GM21723 (cell line): ENCODE measurements at regions not wholly inside any gene's neighbourhood (a gene's known extent, or its start where the extent isn't known, plus 50 kb on each side); places are given as distances from the start of the nearest gene placed in this dataset.
"Not testable (repeated sequence)": the region's sequence is repeated elsewhere in the genome, so short reads cannot be mapped to it uniquely, and the experiment has no call there.

ENCODE experiments used
- ATAC-seq: cut with Tn5 transposase; IDR thresholded peaks from one replicate; pipeline ENCODE4 v1.9.1; 2021; ENCODE audit warnings: mild to moderate bottlenecking, moderate library complexity; ENCODE audit not compliant: unreplicated experiment

DNA sequence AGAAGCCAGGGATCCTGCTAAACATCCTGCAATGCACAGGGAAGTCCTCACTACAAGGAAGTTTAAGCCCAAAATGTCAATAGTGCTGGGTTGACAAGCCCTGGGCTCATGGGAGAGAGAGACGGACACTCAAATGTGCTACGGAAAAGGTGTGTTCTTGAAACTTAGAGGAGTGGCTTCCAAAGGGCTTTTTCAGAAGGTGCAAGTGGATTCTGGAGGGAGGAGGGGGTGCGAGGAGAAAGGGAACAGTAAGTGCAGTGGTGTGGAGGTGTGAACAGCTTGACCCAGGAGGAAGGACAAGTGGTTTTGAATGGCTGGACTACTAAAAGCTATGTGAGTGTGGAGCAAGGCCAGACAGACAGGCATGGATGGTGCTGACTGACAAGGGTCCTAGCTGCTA lies 50.4 kb upstream of the CECR2 start:
- no peak for ATAC-seq

- ATAC-seq, result no peak
Observed at GRCh38 chr22:17315310-17315709, 54.0 kb upstream of the CECR2 start.

- ATAC-seq, result no peak
Observed at GRCh38 chr22:17314487-17314886, 54.8 kb upstream of the CECR2 start.

DNA sequence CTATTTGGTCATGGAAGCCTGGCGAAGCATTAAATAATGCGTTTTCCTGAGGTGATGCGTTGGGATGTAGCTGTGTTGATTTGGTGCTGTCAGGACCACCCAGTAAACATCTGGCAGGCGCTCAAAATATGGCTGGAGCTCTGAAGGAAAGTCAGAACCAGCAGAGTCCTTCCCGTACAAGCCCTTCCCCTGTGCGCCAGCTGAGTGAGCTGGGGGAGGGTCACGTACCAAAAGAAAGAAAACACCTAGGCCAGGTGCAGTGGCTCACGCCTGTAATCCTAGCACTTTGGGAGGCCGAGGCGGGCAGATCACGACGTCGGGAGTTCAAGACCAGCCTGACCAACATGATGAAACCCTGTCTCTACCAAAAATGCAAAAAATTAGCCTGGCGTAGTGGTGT lies 55.6 kb upstream of the CECR2 start:
- no peak for ATAC-seq

GRCh38 chr22:17307566-17307965 lies 61.7 kb upstream of the CECR2 start:
- ATAC-seq, result no peak

GRCh38 chr22:17305076-17305475 lies 64.2 kb upstream of the CECR2 start:
- ATAC-seq, result no peak

DNA sequence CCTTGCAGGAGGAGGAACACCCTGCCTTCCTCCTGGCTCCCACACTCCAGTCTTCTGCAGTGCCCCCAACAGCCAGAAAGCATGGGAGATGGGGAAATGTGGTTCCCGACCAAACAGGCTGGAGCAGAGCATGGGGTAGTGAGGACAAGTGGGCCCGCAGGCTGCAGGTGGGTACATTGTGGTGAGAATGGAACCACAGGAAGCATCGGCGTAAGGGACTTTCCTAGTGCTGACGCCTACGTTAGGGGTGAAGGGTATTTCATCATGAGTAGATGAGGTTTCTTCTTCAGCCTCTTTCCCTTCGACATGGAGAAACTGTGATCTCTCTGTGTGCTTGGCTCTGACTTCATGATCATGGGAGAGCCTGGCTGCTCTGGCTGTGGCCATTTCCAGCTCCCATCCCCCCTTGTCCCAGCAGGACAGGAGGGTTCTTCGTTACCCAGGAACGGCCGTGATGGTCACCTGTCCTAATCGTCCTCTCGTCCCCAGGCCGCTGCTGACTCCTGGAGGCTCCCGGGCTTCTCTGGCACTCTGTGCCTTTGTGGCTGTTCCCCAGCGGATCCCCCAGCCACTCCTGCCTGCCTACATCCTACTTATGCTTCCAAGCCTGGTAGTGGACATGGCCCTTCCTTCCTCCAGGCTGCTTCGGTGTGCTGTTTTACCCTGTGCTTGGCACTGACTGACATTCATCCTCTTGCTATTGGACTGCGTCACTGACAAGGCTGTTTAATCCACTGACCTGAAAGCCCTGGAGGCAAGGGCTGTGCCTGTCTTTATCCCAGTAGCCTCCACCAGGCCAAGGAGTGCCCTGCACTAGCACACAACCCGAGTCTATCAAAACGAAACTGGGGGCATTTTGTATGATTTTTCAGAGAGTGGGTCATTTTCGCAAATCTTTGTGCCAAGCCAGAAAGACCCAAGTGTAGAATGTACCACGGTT lies 65.2 kb upstream of the CECR2 start:
- ATAC-seq, result peak; percentile 75

DNA sequence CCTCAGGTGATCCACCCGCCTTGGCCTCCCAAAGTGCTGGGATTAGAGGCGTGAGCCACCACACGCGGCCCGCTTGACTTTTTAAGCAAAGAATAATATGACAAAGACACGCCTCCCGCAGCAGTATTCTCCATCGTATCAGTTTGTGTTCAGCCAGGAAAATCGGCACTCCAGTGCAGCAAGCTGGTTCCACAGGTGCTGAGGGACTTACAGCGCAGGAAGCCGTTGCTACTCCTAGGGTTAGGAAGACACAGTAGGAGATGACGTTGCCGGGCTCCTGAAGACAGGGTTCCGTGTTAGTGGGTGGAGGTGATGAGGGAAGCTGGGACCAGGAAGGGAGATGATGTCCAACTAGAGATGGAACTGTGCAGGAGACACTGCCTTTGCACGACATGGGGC lies 65.8 kb upstream of the CECR2 start:
- no peak for ATAC-seq

DNA sequence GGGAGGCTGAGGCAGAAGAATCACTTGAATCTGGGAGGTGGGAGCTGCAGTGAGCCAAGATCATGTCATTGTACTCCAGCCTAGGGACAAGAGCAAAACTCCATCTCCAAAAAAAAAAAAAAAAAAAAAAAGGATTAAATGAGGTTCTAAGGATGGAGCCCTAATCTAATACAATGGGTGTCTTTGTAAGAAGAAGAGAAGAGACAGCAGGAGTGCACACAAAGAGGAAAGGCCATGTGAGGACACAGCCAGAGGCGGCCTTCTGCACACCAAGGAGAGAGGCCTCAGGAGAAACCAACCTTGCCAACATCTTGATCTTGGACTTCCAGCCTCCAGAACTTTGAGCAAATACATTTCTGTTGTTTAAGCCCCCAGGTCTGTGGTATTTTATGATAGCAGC lies 66.6 kb upstream of the CECR2 start:
- ATAC-seq, result no peak

GRCh38 chr22:17300926-17301325 lies 68.3 kb upstream of the CECR2 start:
- no peak for ATAC-seq

GRCh38 chr22:17298805-17299502 lies 70.3 kb upstream of the CECR2 start:
- not testable (repeated sequence) for ATAC-seq

DNA sequence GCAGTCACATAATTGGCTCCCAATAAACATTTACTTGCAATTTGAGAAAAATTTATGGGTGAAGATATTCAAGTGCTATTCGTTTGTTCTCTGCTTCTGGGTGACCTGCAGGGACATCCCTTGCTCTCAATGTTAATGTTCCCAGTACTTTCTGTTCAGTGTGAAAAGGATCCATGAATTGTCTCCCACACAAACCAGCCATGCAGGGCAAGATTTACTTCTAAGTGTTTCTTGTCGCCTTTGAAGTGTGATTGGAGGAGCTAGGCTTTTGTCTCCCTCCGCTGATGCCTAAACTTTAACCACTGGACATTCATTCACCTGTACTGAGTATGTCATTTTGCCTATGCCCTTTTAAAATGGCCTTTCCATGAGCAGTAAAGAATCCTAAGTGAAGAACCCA lies 66.4 kb upstream of the ADA2 start:
- no peak for ATAC-seq

DNA sequence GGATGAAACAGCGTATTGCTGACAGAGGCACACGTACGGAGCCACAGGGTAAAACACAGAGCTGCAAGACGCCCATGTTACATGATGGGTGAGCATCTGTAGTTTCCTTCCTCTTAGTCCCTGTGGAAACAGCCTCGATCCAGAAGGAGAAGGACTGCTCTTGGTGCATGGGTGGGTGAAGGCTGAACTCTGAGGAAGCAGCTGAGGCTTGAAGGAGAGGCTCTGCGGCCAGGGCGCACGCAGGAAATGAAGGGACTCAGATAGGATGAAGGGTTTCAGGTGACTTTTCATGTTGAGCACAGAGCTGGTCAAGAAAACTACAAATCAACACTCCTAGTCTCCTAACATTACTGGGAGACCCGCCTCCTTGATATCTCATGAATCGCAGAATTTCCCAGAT lies 65.7 kb upstream of the ADA2 start:
- no peak for ATAC-seq

DNA sequence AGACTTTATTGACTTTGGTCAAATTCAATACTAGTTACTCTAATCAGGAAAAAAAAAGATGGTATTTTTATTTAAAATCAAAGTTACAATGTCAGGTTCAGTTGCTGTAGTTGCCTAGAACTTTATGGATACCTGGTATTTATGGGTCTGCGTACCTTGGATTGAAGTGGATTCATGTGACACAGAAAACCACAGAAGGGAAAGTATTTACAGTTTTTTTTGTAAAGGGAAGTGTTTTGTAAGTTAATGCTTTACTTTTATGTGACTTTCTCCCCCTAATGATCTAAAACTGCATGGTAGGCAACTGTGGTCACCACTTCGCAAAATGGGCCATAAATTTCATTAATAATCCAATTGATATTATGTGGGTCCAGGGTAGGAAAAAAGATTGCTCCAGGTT lies 65.2 kb upstream of the ADA2 start:
- no peak for ATAC-seq

GRCh38 chr22:17283865-17284264 lies 64.6 kb upstream of the ADA2 start:
- ATAC-seq, result not testable (repeated sequence)

DNA sequence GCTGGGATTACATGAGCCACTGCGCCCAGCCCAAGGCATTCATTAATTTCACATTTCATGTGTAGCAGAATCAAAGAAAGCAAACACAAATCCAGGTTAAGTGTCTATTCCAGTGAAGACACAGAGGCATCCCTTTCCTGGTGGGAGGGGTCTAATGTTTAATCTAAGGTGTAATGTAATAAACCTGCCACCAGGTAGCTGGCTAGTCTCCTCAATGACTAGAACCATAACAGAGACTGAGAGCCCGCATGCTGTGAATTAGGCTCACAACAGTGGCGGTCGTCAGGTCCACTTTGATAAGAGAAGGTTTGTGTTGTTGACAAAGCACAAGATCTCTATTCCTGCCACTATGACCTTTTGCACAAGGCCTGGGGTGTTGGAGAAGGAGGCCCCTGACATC lies 64.2 kb upstream of the ADA2 start:
- no peak for ATAC-seq

- no peak for ATAC-seq
Observed at GRCh38 chr22:17281440-17281841, 62.2 kb upstream of the ADA2 start.

- ATAC-seq, result no peak
Observed at GRCh38 chr22:17281026-17281425, 61.8 kb upstream of the ADA2 start.

- ATAC-seq, result no peak
Observed at GRCh38 chr22:17272511-17272991, 53.3 kb upstream of the ADA2 start.

GRCh38 chr22:17271711-17272451 lies 52.6 kb upstream of the ADA2 start:
- no peak for ATAC-seq

- ATAC-seq, result no peak
Observed at GRCh38 chr22:17269607-17270261, 50.5 kb upstream of the ADA2 start.
